GM19023 (cell line): ENCODE measurements at regions not wholly inside any gene's neighbourhood (a gene's known extent, or its start where the extent isn't known, plus 50 kb on each side); places are given as distances from the start of the nearest gene placed in this dataset.

Source experiments
- ATAC-seq: cut with Tn5 transposase; IDR thresholded peaks from one replicate; pipeline ENCODE4 v1.9.1; 2021; ENCODE audit warnings: mild to moderate bottlenecking, moderate library complexity; ENCODE audit not compliant: unreplicated experiment

DNA sequence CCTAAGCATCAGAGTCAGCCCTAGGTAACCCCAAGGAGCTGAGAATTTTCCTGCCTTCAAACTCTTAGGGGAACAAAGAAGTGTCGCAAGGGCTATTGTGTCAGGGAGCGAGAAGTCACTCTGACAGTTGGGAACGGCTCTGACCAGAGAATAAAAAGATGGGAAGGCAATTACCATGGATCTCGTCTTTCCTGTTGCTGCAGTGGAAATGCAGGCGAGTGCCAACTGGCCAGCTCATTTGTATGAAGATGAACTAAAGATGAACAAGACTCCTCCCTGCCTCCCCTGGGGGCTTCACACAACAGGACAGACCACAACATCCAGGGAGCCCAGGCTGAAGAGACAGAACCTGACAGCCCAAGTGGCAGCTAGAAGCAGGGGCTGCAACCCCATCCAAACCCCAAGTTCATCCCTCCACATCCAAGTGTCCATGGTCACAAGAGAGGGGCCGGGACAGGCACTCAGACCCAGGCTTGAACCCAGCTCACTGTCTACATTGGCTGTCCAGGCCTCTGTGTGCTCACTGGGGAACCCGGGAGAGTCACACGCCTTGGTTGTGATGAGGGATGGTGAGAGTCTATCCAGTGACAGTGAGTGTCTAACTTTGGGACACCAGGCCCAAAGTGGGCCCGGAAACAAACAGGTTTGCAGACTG lies 322.4 kb downstream of the BCL11B start:
- ATAC-seq: no peak

DNA sequence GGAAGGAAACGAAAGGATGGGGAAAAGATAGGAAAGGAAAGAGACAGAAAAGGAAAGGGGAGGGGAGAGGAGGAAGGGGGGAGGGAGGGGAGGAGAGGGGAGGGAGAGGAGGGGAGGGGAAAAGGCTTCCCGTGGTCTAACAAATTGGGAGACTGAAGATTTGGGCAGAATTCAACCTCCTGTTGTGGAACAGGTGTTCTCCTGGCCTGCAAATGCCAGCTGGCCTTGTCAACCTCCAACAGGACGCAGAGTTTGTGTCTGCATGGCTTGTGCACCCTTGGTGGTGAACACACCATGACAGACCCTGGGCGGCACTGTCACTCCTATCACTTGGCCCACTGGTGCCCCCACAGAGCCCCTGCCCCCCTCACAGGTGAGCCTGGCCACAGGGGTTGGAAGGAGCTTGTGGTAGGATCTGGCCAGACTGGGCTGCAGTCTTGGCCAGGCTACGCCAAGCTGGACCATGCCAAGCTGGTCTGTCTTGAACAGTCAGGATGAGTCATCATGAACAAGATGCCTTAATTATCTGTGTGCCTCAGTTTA lies 321.6 kb downstream of the BCL11B start:
- no peak for ATAC-seq

DNA sequence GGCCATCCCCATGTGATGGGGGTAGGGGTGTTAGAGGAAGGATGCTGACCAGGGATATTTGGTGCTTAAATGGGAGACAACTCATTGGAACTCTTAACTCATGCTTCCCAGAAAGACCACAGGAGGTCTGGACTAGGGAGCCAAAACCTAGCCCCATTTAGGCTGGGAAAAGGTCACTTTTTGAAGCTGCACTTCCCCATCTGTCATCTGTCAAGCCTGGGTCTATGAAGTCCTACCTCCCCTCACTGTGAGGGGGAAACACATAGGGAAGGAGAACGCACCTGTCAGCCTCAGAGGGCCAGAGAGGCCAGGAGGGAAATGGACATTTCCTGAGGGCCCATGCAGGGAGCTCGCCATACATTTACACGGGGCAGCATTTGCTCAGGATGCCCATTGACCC lies 321.0 kb downstream of the BCL11B start:
- no peak for ATAC-seq

DNA sequence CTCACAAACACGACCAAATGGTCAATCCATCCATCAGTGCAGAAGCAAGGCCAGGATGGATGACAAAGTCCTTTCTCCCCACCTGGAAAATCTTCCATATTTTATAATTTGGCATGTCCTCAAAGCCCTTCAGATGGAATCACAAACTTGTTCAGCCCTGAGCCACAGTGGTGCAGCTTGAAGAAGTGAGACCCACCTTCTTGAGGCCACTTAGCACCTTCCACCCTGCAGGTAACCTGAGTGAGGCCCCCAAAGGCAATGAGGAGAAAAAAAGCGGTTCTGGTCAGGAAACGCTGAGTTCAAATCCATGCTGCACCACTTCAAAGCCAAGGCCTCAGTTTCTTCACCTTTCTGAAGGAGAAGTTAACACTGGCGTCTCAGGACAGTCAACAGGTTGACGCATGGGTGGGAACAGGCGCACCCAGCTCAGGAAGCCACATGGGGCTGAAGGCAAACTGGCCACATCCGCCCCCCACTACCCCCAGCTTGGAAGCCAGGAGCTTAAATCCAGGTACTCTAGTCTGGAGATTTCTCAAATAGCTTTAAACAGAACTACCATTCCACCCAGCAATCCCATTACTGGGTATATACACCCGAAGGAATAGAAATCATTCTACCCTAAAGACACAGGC lies 320.4 kb downstream of the BCL11B start:
- ATAC-seq: no peak

DNA sequence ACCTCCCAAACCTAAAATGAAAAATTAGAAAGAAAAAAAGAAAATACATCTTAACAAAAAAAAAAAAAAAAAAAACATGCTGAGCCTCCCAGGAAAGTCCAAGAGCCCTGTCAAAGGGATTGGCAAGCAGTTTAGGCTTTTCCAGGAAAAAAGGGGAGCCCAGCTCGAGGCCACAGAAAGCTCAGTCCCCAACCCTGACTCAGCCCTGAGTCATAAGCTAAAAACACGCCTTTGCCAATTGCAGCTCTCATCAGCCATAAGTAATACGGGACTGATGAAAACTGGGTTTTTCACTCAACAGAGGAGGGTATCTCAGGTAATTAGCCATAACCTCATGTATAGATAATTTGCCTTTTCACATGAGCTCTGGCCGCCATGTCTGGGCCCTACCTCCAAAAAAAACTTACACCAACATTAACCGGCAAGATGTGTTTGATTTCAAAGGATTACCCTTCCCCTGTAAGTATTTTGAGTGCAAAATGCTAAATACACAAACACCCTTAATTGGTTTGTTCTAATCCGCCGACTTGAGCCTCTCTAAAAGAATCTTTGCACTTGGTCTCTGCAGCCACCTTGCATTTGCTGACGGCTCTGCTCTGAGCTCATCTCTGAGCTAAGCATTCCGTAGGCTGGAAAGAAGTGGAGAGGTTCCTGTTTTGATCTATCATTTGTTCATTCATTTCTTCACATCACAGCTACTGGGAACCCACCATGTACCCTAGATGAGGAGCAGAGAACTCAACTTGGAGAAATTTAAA lies 319.2 kb downstream of the BCL11B start:
- ATAC-seq: no peak

- ATAC-seq: no peak
These were observed 318.2 kb downstream of the BCL11B start for GRCh38 chr14:98953551-98954348.

DNA sequence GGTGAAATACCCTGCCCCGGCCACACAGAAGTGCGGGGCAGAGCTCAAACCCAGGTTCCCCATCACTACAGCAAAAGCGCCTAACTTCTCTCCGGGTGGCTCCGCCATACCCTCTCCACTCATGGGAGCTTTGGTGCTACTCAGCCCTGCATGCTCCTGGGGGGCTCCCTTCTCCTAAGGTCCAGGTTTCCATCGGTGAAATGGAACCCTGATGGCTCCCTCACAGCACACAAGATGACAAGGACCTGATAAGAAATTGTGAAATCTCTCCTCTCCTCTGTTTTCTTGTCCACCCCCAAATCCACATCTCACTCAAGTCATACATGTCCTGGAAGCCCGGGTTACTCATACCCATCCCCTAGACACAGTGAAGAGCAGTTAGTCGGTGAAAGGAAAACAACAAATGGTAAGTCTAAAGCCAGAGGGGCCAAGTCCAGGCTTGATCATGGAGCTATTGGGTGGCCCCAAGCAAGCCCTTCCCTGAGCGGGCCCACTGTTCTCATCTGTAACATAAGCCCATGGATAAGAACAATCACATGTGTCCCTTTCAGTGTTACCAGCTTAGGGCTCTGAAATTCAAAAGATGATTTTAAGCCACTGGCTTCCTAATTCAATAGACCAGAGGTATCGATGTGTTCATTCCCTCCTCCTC lies 317.5 kb downstream of the BCL11B start:
- ATAC-seq: no peak

DNA sequence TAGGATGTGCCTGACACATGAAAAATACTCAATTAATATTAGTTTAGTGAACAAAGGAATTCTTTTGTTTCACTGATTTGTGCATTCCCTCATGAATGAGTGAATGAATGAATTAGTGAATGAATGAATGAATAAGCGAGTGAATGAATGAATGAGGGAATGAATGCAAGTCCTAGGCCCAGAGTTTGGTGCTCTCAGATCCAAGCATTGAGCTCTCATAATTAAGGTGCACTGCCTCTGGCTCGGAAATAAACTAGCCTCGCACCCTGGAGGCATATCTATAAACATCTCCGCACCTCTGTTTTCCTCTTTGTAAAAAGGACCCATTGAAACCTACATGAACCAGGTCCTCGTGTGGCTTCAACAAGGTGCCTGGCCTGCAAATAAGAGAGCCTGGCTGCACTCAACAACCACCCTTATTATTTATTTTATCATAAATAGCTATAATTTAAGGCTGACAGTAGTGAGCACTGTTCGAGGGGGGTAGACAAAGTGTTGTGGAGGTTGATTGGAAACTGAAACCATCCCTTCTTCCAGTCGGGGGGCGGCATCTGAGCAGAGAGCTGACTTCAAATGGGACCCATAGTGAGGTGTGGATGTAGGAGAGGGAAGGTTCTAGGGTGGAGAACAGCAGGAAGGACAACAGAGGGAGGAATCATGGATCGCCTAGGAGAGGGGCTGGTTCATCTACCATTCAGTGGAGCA lies 316.8 kb downstream of the BCL11B start:
- no peak for ATAC-seq

- ATAC-seq: no peak
These were observed 316.3 kb downstream of the BCL11B start for GRCh38 chr14:98955741-98956070.

- no peak for ATAC-seq
These were observed 315.8 kb downstream of the BCL11B start for GRCh38 chr14:98956181-98956580.

DNA sequence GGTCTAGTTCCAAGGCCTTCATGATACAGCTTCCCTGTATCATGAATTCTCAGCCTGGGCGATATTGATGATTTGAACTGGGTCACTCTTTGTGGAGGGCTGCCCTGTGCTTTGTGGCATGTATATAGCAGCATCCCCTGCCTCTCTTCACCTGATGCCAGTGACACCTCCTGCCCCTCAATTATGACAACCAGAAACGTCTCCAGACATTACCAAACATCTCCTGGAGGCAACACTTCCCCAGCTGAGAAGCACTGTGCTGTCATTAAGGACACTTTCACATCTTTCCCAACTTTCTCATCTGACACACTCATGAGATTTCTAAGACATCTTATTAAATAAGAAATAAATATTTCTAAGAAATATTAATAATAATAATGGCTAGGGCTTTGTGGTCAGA lies 315.3 kb downstream of the BCL11B start:
- no peak for ATAC-seq

GRCh38 chr14:98957211-98958047 lies 314.6 kb downstream of the BCL11B start:
- no peak for ATAC-seq

- no peak for ATAC-seq
These were observed 313.9 kb downstream of the BCL11B start for GRCh38 chr14:98958048-98958631.

DNA sequence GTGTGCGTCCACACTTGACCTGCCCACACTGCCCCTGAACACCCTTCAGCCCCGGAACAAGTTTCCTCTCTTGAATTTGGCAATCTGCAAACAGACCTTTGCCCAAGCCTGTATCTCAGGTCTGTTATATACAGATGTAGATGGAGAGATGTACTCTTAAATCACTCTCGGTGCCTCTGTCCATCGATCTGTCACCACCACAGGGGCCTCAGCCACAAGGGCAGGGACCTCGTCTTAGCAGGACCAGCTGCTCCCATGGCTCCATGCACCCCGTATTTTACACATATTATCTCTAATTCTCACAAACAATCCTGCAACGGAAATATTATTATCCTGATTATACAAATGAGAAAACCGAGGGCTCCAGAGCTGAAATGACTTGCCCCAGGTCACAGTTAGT lies 313.4 kb downstream of the BCL11B start:
- no peak for ATAC-seq

GRCh38 chr14:98959410-98959809 lies 312.6 kb downstream of the BCL11B start:
- ATAC-seq: no peak

- ATAC-seq: no peak
These were observed 311.9 kb downstream of the BCL11B start for GRCh38 chr14:98959958-98960616.

DNA sequence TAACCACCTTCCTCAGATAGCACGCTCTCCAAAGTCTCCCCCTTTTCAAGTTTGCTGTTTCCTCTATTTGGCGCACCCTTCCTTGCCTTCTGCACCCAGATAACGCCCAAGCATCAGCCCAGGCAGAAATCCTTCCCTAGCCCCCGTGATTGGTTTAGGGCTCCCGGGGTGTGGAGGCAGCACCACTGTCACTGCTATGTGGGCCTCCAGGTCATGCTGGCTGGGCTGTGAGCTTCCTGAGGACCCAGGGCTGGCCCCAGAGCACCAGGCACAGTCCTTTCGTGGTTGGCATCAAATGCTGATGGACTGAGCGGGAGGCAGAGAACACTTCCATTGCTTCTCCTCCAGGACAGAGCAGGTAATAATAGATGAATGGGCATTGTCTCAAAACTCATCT lies 311.4 kb downstream of the BCL11B start:
- no peak for ATAC-seq

GRCh38 chr14:98961191-98961590 lies 310.8 kb downstream of the BCL11B start:
- no peak for ATAC-seq
